ENCODE measurements at regions not wholly inside any gene's neighbourhood (a gene's known extent, or its start where the extent isn't known, plus 50 kb on each side); places are given as distances from the start of the nearest gene placed in this dataset.
"Not testable (repeated sequence)": the region's sequence is repeated elsewhere in the genome, so short reads cannot be mapped to it uniquely, and the experiment has no call there.

DNA sequence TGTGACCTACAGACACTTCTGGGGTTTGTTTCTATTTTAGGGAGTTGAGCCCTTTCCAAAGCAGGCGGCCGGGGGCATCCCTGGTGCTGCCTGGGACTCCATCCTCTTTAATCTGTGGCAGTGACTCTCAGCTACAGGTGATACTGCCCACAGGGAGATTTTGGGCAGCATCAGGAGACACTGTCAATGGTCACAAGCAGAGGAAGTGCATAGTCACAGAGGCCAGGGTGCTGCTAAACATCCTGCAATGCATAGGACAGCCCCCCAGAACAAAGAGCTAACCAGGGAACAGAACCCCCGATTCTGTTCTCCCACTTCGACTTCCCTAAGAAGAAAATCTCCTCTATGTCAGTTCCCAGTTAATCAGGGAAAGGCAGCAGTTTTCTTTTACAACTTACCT, 66.2 kb downstream of the TEX35 start:
- TF ChIP-seq, protein P1, sequence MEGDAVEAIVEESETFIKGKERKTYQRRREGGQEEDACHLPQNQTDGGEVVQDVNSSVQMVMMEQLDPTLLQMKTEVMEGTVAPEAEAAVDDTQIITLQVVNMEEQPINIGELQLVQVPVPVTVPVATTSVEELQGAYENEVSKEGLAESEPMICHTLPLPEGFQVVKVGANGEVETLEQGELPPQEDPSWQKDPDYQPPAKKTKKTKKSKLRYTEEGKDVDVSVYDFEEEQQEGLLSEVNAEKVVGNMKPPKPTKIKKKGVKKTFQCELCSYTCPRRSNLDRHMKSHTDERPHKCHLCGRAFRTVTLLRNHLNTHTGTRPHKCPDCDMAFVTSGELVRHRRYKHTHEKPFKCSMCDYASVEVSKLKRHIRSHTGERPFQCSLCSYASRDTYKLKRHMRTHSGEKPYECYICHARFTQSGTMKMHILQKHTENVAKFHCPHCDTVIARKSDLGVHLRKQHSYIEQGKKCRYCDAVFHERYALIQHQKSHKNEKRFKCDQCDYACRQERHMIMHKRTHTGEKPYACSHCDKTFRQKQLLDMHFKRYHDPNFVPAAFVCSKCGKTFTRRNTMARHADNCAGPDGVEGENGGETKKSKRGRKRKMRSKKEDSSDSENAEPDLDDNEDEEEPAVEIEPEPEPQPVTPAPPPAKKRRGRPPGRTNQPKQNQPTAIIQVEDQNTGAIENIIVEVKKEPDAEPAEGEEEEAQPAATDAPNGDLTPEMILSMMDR (IDR thresholded peaks at IDR 0.05; ENCODE audit: insufficient read depth, missing control alignments), result no peak
- no peak for FAIRE-seq
- DNase-seq (ENCODE audit: insufficient read length, low spot score), result no peak

DNA sequence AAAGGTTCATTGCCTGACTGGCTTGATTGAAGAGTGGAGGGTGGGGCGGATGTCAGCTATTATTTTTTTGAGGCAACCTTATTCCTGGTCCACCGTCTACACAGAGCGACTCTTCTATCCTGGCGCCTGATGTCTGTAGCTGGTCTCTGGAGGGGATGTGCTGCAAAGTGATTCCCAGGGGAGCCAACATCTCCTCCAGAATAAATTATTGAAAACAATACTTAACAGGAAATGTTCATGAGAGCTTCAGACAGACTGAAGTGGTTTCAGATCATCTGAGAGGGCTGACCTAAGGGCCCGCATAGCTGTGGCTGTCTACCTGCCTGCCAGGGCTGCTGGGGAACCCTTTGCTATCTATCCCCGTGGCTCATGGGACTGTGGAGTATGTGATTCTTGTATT, 66.7 kb downstream of the TEX35 start:
- FAIRE-seq, result no peak

DNA sequence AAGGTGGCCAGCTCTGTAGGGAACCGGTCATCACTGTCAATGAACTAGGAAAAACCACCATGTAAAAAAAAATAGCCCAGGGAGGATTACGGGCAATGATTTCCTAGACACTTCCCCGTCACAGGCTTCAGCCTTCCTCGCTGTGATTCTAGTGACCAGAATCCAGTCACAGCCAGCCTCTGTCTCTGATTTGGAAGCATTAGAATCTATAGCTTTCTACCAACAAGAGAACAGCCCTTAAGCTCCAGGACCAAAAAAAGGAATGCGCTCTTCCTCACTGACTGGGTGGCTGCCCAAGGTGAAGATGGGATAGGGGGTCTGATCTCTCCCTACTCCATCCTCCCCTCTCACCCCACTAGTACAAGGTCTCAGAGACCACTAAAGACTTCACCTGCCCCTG, 67.2 kb downstream of the TEX35 start:
- DNase-seq (ENCODE audit: insufficient read length, low spot score) (no peak), FAIRE-seq (no peak)

More for the DNA sequence above, 66.7 kb downstream of the TEX35 start:
- TF ChIP-seq, protein P1 (IDR thresholded peaks at IDR 0.05; ENCODE audit: insufficient read depth, missing control alignments), result no peak
- no peak for DNase-seq (ENCODE audit: insufficient read length, low spot score)

DNA sequence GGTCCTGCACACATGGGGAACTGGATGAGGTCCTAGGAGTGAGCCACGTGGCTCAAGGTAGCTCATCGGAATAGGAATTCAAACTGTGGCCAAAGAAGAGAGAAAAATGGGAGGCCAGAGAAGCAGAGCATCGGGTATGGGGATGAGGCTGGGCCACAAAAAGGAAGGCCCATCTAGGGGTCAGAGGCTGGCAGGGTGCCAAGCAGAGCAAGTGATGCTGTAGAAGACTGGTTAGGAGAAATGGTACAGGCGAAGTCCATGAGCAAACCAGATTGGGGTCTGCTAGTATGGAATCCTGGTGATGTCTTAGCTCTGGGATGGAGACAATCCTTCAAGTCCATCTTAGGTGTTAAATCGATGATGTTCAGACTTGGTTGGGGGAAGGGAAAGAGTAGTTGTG, 68.0 kb downstream of the TEX35 start:
- TF ChIP-seq, protein P1 (IDR thresholded peaks at IDR 0.05; ENCODE audit: insufficient read depth, missing control alignments), result no peak
- DNase-seq (ENCODE audit: insufficient read length, low spot score) (no peak), FAIRE-seq (no peak)

More for the DNA sequence above, 67.2 kb downstream of the TEX35 start:
- TF ChIP-seq, protein P1 (IDR thresholded peaks at IDR 0.05; ENCODE audit: insufficient read depth, missing control alignments), result no peak

DNA sequence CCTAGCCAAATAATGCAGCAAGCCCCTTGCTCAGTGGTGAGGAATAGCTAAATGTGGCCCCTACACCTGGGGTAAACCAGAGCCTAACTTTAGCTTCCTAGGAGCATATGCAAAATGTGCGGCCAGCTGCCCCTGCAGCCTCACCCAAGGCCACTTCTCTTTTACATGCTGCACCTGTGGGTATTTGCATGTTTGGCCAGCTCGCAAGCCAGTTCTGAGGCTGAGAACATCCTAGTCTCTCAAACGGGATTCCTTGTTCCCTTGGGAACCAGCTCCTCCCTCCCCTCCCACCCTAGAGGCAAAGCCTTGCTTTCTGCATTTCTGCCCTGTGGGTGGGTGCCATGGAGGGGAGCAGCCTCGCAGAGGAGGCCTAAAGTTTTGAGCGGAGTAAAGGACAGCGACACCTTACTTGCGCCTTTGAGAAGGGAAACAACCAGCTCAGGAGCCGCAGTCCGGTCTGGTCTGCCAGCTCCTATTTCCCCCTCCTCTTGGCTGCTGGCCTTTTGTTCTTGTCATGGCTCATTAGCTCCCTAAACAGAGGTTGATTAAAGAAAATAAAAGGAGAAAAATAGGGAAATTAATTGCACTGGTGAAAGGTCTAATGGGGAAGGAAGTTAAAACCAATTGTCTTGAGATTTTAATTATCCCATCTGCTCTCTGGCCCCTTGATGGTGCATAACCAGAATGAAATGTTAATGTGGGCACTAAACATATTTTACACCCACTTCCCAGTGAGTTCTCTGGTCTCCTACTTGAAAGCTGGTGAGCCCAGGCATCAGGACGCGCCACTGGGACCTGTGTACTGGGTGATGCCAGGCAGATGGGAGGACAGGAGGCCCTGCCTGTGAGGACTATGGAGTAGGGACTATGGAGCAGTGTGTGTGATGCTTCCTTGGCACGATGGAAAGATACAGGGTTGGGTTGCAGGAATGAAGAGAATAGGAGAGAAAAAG, 68.7 kb downstream of the TEX35 start:
- TF ChIP-seq, protein P1 (IDR thresholded peaks at IDR 0.05; ENCODE audit: insufficient read depth, missing control alignments), result no peak
- DNase-seq (ENCODE audit: insufficient read length, low spot score) (no peak), FAIRE-seq (no peak)

DNA sequence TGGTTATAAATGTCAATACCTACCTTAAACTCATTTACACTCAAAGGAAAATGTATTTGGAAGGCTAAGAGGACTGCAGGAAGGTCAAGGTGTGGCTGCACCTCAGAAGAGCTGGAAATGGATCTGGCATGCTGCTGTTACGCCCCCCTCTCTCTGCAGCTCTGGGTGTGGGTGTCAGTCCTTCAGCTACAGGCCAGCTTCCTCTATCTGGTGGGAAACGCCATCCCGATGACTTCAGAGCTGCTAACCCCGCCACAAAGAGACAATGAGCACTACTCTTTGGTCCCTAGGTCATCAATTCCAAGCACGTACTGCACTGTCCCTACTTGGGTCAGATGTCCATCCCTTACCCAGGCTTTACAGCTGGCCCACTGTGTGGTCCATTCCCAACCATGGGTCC, 74.2 kb downstream of the TEX35 start:
- DNase-seq (ENCODE audit: insufficient read length, low spot score) (no peak), FAIRE-seq (no peak)
- TF ChIP-seq, protein P1 (IDR thresholded peaks at IDR 0.05; ENCODE audit: insufficient read depth, missing control alignments), result no peak

DNA sequence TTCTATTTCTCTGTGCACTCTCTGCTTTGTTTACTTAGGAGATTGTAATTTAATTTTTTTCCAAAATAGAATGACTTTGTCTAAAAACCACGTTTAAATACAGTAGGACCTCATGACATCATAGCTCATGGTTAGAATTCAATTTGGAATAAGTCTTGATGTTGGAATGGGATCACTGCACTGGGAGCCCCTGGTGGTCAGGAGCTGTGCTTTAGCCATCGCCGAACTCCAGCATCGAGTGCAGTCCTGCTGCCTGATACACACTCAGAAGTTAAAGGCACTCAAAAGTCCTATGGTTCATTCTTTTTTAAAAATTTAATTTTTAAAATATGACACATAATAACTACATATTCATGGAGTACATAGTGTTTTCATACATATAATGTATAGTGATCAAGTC, 75.1 kb downstream of the TEX35 start:
- no peak for DNase-seq (ENCODE audit: insufficient read length, low spot score)
- no peak for FAIRE-seq
- TF ChIP-seq, protein P1 (IDR thresholded peaks at IDR 0.05; ENCODE audit: insufficient read depth, missing control alignments), result no peak

DNA sequence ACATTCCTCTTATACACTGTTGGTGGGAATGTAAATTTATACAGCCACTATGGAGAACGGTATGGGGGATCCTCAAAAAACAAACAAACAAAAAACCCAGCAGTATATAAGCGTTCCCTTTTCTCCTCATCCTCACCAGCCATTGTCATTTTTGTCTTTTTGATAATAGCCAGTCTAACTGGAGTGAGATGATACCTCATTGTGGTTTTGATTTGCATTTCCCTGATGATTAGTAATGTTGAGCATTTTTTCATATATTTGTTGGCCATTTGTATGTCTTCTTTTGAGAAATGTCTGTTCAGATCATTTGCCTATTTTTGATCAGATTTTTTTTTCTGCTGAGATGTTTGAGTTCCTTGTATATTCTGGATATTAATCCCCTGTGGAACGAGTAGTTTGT, 76.1 kb downstream of the TEX35 start:
- DNase-seq (ENCODE audit: insufficient read length, low spot score); FAIRE-seq: not testable (repeated sequence)

DNA sequence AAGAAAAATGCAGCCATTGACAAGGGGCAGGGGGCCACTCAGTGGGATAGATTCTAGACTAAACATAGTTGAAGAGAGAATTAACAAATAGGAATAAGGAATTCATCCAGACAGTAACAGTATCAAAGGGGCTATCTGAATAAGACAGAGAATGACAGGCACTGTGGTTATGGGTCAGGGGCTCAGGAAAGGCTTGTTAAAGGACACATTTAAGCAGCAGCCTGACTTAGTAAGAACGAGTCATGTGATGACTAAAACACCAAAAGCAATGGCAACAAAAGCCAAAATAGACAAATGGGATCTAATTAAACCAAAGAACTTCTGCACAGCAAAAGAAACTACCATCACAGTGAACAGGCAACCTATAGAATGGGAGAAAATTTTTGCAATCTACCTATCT, 78.9 kb downstream of the TEX35 start:
- not testable (repeated sequence) for FAIRE-seq; DNase-seq (ENCODE audit: insufficient read length, low spot score)
